Fibroblast of lung (primary cell): ENCODE measurements at regions not wholly inside any gene's neighbourhood (a gene's known extent, or its start where the extent isn't known, plus 50 kb on each side); places are given as distances from the start of the nearest gene placed in this dataset.

ENCODE experiments used
- DNase-seq, 2 donors: peaks; one replicate each; pipeline versions ENCODE4 v3.0.0 to v3.0.0-alpha.2; 2010; ENCODE audit warnings: low read depth in 2 of 2
- H2AFZ ChIP-seq: 2 replicates; pipeline ENCODE4 v1.5.1; 2012; ENCODE audit warnings: low read length, control low read depth, inconsistent platforms
- H3K27ac ChIP-seq: 2 replicates; pipeline ENCODE4 v1.5.1; 2011; ENCODE audit warnings: low read length, control low read depth; ENCODE audit not compliant: insufficient read depth
- H3K27me3 ChIP-seq: 2 replicates; pipeline ENCODE4 v1.5.1; 2011; ENCODE audit warnings: mild to moderate bottlenecking, low read length; ENCODE audit not compliant: control insufficient read depth, insufficient read depth
- H3K36me3 ChIP-seq: 2 replicates; pipeline ENCODE4 v1.5.1; 2011; ENCODE audit warnings: low read length; ENCODE audit not compliant: control insufficient read depth, insufficient read depth
- H3K4me1 ChIP-seq: 2 replicates; pipeline ENCODE4 v1.5.1; 2011; ENCODE audit warnings: low read length; ENCODE audit not compliant: control insufficient read depth, insufficient read depth; ENCODE audit errors: extremely low read depth
- H3K4me2 ChIP-seq: 2 replicates; pipeline ENCODE4 v1.5.1; 2011; ENCODE audit warnings: low read length, control low read depth; ENCODE audit not compliant: insufficient read depth; ENCODE audit errors: extremely low read depth
- H3K4me3 ChIP-seq, 4 experiments: fragments of 200-600 bp in 1 of 4; sonication (generic) in 1 of 4; replicated peaks in 1 of 4; 2 replicates each; pipeline ENCODE4 v1.5.1; 2011 to 2016; ENCODE audit warnings: low read length in 4 of 4, low read depth in 3 of 4, mild to moderate bottlenecking in 3 of 4, control low read depth in 2 of 4, inconsistent platforms in 1 of 4, mixed read lengths in 1 of 4; ENCODE audit not compliant: insufficient read depth in 1 of 4; ENCODE audit errors: control extremely low read depth in 1 of 4
- H3K79me2 ChIP-seq: 2 replicates; pipeline ENCODE4 v1.5.1; 2012; ENCODE audit warnings: mild to moderate bottlenecking, low read length, inconsistent platforms; ENCODE audit not compliant: control insufficient read depth, insufficient read depth
- H3K9ac ChIP-seq: 2 replicates; pipeline ENCODE4 v1.5.1; 2011; ENCODE audit warnings: mild to moderate bottlenecking, low read length, control low read depth; ENCODE audit not compliant: insufficient read depth
- H3K9me3 ChIP-seq: 2 replicates; pipeline ENCODE4 v1.5.1; 2012; ENCODE audit warnings: low read depth, low read length; ENCODE audit not compliant: control insufficient read depth, insufficient read depth
- H4K20me1 ChIP-seq: 2 replicates; pipeline ENCODE4 v1.5.1; 2011; ENCODE audit warnings: low read length; ENCODE audit not compliant: control insufficient read depth, insufficient read depth; ENCODE audit errors: extremely low read depth
- CTCF ChIP-seq, 2 donors: IDR thresholded peaks in 1 of 2; conservative IDR thresholded peaks in 1 of 2; 1 replicate in 1 of 2; 2 replicates in 1 of 2; pipeline ENCODE4 v1.5.1; 2011 to 2012; ENCODE audit warnings: low read length in 2 of 2, control low read depth in 1 of 2, inconsistent platforms in 1 of 2, low read depth in 1 of 2, mild to moderate bottlenecking in 1 of 2
- EZH2 ChIP-seq: IDR thresholded peaks from 2 replicates; pipeline ENCODE4 v1.5.1; 2012; ENCODE audit warnings: low read length, control low read depth, mild to moderate bottlenecking; ENCODE audit errors: missing control alignments

GRCh38 chr18:38115201-38115600 lies 549.6 kb upstream of the CELF4 start:
- Histone ChIP-seq H3K27me3 (no peaks in the 10 kb centered on the region), H3K9me3 (no peaks in the 10 kb centered on the region), H3K79me2 (no peaks in the 10 kb centered on the region), H3K4me1 (no peaks in the 10 kb centered on the region), H4K20me1 (no peaks in the 10 kb centered on the region), H3K4me2 (no peak overlapping the region), H3K9ac (no peak overlapping the region), H3K4me3 (no peak overlapping the region), H2AFZ (no peak overlapping the region), H3K27ac (no peak overlapping the region), H3K36me3 (no peaks in the 10 kb centered on the region)
- TF ChIP-seq EZH2: no peak
- TF ChIP-seq CTCF (conservative IDR thresholded peaks at IDR 0.05 in 1 of 2, IDR thresholded peaks at IDR 0.05 in 1 of 2; ENCODE audit: low read depth in 1 of 2, low read length in 2 of 2): no peak
- DNase-seq: no peak

- DNase-seq: no peak
- no peak overlapping the region for H3K4me3 ChIP-seq
- no peak overlapping the region for H3K9ac ChIP-seq
- no peak overlapping the region for H2AFZ ChIP-seq
- H3K27ac ChIP-seq: no peak overlapping the region
- H3K9me3 ChIP-seq: no peaks in the 10 kb centered on the region
- no peaks in the 10 kb centered on the region for H3K79me2 ChIP-seq
- TF ChIP-seq EZH2 (no peak), CTCF (conservative IDR thresholded peaks at IDR 0.05 in 1 of 2, IDR thresholded peaks at IDR 0.05 in 1 of 2; ENCODE audit: low read depth in 1 of 2, low read length in 2 of 2) (no peak)
- no peaks in the 10 kb centered on the region for H4K20me1 ChIP-seq
- no peaks in the 10 kb centered on the region for H3K36me3 ChIP-seq
- H3K4me1 ChIP-seq: no peaks in the 10 kb centered on the region
- H3K4me2 ChIP-seq: no peak overlapping the region
- no peaks in the 10 kb centered on the region for H3K27me3 ChIP-seq
Measured at GRCh38 chr18:38087538-38087937, 521.9 kb upstream of the CELF4 start.

- H4K20me1 ChIP-seq: no peaks in the 10 kb centered on the region
- no peaks in the 10 kb centered on the region for H3K79me2 ChIP-seq
Measured at GRCh38 chr18:38081516-38081915, 515.9 kb upstream of the CELF4 start.

More at GRCh38 chr18:38081516-38081915, 515.9 kb upstream of the CELF4 start:
- Histone ChIP-seq H3K4me1 (no peaks in the 10 kb centered on the region), H2AFZ (no peak overlapping the region), H3K9ac (no peak overlapping the region), H3K4me2 (no peak overlapping the region), H3K36me3 (no peaks in the 10 kb centered on the region), H3K27me3 (no peaks in the 10 kb centered on the region), H3K9me3 (no peaks in the 10 kb centered on the region), H3K4me3 (no peak overlapping the region), H3K27ac (no peak overlapping the region)
- TF ChIP-seq EZH2 (no peak), CTCF (conservative IDR thresholded peaks at IDR 0.05 in 1 of 2, IDR thresholded peaks at IDR 0.05 in 1 of 2; ENCODE audit: low read depth in 1 of 2, low read length in 2 of 2) (no peak)
- DNase-seq: no peak
